NCI-H524 treated with DMSO at 0.1 percent for 48 hours (cell line): ENCODE measurements at regions not wholly inside any gene's neighbourhood (a gene's known extent, or its start where the extent isn't known, plus 50 kb on each side); places are given as distances from the start of the nearest gene placed in this dataset.
A peak's percentile ranks its signal among the peaks of the same experiment; 100 is the strongest.

ENCODE experiments used
- DNase-seq: peaks from one replicate; lab custom pipeline; 2025; lab: John Stamatoyannopoulos, UW

GRCh38 chr2:234335661-234336228 lies 161.1 kb downstream of the ARL4C start:
- DNase-seq: peak; percentile 21

DNA sequence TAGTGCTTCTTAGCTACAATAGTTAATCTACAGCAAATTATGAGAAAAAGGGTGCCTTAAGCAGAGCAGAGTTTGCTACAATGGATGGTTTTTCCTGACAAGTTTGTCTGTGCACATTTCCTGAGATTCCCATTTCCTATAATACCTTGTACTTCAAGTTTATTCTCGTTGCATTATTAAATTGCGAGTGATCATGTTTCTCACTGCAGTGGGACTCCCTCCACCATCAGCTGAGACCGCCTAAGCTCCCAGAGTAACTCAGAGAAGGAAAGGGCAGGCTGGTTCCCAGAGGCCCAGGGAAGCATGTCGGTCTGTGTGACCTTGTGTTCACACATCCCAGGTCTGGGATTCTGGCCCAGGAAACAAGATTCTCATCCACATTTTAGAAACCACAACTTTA lies 162.1 kb downstream of the ARL4C start:
- DNase-seq: no peak

DNA sequence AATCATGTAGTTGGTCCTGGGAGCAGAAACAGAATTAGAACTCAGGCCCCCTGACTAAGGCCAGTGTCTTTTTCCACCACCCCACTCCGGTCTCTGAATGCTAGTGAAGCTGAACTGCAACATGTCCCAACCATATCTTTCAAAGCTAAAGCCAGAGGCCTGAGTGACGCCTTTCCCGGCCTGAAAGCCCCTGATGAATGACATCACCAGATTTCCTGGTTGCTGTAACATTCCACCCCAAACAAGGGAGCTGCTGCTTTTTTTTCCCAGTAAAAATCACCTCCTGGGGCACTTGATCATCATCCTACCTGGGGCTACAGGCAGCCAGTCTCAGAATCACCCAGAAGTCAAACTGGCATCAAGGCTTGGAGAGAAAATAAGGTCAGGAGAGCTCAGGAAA lies 162.7 kb downstream of the ARL4C start:
- DNase-seq: no peak

DNA sequence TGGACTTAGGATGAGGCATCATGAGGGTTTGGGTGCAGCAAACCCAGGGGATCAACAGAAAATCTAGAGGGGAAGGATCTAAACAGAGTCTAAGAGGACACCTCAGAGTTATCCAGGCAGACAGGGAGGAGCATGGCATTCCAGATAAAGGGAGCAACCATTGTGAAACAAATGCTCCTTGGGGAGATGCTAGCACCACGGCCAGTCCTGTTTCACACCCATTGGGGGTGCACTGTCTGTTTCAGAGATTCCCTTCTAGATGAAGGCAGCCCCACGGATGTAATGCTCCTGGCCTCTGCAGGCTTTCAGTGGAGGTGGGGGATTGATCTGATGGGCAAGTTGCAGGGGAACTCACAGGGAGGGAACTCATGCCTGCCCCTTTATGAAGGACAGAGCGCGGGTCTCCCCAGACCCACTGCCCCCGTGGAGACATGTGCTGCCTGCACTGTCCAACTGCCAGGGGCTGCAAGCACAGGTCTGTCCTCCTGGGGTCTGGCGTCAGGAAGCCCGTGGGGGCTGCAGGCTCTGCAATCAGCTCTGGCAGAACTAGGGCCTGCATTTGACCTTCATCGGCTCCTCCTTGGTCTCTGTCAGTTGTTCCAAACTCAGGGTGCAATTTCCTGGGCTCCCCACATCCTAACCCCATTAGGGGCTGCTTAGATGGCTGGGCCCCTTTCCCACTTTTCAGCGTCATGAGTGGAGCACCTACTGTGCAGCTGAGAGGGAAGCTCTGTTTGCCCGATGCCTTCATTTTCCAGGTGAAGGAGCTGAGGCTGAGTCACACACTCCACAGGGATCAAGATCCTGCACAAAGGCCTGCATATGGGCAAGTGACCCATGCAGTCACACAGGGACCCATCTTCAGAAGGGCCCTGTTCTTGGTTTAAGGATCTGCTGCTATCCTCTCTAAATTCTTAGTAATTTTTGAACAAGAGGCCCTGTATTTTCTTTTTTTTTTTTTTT lies 163.4 kb downstream of the ARL4C start:
- DNase-seq: no peak

- DNase-seq: no peak
These were observed 164.9 kb downstream of the ARL4C start for GRCh38 chr2:234331966-234332365.

GRCh38 chr2:234331566-234331965 lies 165.3 kb downstream of the ARL4C start:
- DNase-seq: no peak

- DNase-seq: no peak
These were observed 166.0 kb downstream of the ARL4C start for GRCh38 chr2:234330902-234331301.

GRCh38 chr2:234329202-234329960 lies 167.5 kb downstream of the ARL4C start:
- no peak for DNase-seq

GRCh38 chr2:234328444-234328990 lies 168.4 kb downstream of the ARL4C start:
- no peak for DNase-seq

DNA sequence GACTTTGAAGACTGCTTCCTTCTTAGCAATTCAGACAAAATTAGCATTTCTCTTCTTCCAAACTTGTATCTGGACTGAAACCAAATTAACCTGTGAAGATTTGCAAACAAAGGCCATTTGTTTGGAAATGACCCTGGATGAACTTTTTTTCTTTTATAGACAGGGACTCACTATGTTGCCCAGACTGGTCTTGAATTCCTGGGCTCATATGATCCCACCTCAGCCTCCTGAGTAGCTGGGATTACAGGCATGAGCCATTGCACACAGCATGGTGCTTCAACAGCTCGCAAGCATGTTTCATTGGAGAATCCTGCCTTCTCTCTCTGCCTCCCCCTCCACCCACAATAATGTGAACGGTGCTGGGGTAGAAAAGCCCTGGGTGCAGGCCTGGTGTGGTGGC lies 170.2 kb downstream of the ARL4C start:
- DNase-seq: no peak

DNA sequence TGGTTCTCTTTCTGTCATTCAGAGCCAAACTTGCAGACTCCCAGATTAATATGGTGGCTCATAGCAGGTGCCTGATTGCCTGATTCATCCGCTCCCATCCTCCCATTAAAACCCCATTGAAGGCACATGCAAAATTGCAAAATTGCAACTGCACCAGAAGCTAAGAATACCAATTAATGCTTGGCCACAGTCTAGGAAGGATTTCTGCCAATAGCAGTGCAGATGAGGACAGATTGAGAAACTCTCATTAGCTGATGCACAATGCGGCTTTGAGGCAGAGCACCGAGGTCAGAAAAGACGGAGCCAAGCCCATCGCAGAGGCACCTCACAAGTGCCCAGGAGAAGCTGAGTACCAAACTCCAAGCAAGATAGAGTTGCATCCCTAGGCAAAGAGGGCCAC lies 172.8 kb downstream of the ARL4C start:
- DNase-seq: no peak

DNA sequence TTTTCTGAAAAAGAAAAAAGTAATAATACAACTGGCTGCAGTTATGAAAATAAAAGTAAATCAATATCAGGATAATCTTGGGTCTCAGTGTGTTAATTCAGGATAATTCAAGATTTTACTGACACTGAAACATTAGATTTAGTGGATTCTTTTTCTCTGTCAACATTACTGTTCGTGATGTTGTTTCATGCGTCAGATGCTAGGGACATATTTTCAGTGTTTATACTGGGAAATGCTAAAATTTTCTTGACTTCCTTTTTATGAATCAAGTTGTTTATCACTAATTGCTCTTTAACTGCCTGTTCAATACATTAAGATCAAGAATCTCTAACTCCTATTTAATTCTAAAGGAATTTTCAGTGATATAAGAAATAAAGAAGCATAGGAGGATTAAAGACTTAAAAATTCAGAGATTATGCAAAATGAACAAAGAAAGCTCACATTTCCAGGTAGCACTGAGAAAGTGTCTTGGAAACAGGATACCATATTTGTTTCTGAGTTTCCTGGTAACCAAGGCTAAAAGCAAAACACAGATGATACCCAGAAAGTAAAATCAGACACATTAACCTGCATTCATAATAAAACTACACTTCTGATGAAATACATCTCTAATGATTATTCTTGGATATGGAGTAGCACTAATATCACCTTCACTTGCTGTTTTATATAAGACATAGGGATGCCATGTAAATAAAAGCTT lies 174.0 kb downstream of the ARL4C start:
- DNase-seq: no peak

DNA sequence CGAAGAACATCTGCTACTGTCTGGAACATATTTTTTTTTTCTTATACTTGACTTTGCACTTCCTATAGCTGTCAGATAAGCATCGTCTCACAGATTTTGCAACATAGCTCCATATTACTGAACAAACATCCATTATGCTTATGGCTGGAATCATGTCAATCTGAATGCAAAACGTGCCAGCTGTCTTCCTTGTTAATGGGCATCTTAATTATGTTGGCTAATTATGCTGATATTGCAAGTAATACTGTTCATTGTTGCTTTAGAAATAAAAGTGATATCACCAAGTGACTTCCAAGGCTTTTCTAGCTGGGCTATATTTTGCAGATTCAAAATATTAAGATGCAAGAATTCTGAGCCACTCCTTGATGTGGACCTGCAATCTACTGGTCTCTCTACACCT lies 176.8 kb downstream of the ARL4C start:
- peak; percentile 5 for DNase-seq

DNA sequence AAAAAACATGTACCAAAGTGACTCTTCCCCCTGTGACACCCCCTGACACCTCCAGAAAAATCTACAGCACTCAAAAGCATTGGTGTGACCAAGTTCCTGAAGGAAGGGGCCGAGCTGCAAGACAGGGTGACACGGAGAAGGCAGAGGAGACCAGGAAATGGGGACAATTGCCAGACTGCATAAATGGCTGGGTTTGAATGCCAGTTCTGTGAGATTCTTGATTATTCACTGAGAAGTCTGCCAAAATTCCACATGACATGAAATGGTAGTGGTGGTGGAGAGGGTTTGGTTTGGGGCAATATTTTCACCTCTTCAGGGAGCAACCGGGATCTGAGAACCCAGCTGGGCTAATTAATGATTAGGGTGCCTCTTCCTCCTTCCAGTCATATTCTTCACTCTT lies 178.5 kb downstream of the ARL4C start:
- DNase-seq: no peak

DNA sequence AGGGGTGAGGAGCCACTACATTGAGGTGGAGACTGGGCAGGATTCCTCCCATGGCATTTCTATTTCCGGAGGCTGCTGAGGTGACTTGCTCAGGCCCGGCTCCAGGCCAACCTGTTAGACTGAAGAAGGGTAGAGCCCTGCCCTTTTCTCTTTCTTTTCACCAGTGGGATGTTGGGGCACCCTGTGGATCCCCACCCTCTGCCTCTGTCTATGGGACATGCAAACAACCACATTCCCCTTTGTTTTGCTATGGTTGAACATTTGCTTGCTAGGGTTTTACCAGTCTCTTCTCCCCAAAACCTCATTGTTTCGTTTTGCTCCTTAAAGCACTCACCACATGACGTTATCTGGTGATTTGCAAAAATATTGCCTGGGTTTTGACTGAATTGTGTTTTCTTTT lies 183.3 kb downstream of the ARL4C start:
- no peak for DNase-seq

- no peak for DNase-seq
These were observed 186.7 kb downstream of the ARL4C start for GRCh38 chr2:234310166-234310565.

DNA sequence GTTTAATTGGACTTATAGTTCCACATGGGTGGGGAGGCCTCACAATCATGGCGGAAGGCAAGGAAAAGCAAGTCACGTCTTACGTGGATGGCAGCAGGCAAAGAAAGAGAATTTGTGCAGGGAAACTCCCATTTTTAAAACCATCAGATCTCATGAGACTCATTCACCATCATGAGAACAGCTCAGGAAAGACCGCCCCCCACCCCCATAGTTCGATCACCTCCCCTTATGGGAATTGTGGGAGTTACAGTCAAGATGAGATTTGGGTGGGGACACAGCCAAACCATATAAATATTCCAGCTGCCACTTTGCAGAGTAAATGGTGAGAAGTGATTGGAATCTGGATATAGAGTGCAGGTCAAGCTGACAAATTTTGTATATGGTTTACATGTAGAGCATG lies 187.4 kb downstream of the ARL4C start:
- DNase-seq: no peak

DNA sequence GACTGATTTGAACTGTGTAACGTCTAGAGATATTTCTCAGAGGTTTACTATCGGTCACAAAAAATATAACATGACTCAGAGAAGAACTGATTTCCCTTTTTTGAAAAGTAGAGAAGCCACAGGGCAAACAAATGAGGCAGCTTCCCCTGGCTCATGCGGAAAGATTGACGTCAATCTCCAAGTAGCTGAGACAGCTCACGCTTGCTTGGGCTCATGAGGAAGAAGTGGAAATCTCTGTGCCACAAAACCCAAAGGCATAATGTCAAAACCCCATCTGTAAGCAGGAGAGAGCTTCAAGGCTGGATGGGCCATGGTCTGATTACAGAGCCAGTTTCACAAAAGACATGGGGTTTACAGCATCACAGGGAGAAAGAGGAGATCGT lies 188.1 kb downstream of the ARL4C start:
- no peak for DNase-seq

DNA sequence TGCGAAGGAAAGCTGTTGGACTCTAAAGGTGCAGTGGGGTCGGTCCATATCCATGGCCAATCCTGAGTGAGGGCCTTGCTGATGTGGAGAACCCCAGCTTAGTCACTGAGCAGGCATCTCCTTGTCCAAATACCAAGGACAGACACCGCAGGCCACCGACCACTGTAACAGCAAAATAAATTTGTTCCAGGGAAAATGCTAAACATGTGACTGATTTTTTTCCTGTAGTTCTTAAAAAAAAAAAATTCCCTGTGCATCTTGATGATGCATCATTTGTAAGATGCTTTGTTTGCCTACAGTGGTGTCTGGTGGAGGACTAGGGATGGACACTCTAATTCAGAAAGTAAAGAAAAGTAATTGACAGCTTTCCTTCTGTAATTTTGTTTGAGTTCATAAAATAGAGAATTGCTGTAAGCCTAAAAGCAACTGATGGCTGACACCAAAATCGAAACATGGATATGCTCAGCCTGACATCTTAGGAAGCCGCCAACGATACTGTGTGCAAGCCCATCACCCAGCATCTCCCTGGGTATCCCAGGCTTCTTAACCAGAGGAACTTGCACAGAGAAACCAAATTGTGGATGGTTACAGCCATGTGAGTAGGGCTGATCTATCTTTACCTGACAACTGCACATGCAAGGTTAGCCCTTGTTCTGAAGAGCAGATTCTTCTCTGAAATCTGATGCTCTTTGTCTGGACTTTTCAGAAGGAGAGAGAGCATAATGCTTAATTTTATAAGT lies 188.6 kb downstream of the ARL4C start:
- no peak for DNase-seq

DNA sequence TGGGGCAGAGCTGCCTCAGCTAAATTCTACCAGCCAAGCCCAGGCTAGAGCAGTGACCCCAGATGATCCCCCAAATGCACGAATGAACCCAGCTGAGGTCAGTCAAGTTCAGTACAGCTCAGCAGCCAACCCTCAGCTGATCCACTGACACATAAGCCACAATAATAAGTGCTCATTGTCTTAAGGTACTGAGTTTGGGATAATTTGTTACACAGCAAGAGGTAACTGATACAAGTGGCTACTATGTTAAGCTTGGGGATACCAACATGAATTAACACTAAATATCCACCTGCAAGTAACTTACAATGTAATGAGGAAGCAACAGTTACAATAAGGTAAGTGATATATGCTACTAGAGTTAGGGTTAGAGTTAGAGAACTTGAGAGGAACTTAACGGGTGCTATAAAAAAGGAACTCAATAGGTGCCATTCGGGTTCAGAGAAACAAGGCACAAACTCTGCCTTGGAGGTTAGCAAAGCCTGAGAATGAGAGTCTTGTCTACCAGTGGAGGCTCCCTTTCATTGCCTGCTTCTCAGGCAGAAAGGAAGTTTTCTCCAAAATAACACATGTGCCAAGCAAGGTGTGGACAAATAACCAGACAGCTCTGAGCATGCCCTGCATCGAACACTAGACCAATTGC lies 189.4 kb downstream of the ARL4C start:
- no peak for DNase-seq
